ENCODE measurements at regions not wholly inside any gene's neighbourhood (a gene's known extent, or its start where the extent isn't known, plus 50 kb on each side); places are given as distances from the start of the nearest gene placed in this dataset.
"Not testable (repeated sequence)": the region's sequence is repeated elsewhere in the genome, so short reads cannot be mapped to it uniquely, and the experiment has no call there.

DNA sequence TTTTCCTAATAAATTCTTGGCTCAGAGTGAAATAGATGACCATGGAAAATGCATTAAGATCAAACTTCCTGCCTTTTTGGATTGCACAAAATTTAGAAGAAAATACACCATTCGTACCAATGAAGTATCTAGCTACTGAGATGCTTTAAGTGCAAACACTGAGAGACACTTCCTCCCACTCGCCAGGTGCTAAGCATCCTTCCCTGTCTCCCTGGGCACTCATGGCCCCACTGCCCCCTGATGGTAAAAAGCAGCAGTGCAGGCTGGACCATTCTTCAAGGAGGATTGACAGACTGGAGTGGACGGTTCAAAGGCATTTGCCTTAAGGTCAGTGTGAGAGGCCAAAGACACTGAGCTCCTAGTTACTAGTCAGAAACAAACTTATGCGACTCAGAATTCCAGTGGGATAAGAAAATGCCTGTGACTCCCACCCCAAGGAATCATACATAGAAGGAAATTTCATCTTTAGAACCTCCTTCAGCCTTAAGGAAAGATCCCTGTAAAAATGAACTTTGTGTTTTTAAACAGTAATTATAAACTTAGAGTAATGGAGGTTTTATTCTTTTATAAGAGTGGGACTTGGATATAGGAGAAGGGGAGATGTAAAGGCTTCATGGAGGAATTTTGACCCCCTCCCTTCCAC is 86.0 kb upstream of the SLC30A5 start:
- no peak for ATAC-seq
- H3K27me3 ChIP-seq, result no peaks in the 10 kb centered on the region
- no peaks in the 10 kb centered on the region for H3K36me3 ChIP-seq
- H3K4me1 ChIP-seq, result no peaks in the 10 kb centered on the region
- H3K9me3 ChIP-seq, result no peaks in the 10 kb centered on the region
- H3K4me3 ChIP-seq, result no peak overlapping the region
- 26% methylated on average over 4 of the region's 4 CpGs; no CpG with 5 or more reads in 1 of the 2 donors for WGBS, 2 donors (ENCODE audit: low coverage in 1 of 2)
- no peak overlapping the region for H3K27ac ChIP-seq
- TF ChIP-seq POLR2AphosphoS5 (IDR thresholded peaks at IDR 0.05) (no peak), POLR2A (IDR thresholded peaks at IDR 0.05) (no peak), CTCF (IDR thresholded peaks at IDR 0.05) (peak; percentile 51 to 69 (median 54)), EP300 (IDR thresholded peaks at IDR 0.05) (no peak)

DNA sequence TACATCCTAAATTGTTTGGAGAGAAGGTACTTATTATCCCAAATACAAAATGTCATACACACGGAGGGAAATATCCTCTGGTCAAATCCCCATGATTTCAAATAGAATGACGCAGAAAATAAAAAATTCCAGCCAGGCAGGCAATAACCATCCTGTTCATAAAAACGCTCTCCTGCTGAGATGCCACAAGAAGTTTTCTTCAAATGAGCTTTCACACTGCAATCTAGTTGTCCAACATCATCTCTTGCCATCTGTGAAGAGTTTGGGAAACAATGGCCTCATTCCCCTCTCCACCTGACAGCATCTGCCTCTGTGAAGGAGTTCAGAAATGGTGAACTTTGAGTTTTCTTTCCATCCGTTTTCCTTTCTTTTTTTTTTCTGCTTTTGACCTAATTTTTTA is 83.3 kb upstream of the SLC30A5 start:
- no peak for ATAC-seq
- no peaks in the 10 kb centered on the region for H3K36me3 ChIP-seq
- TF ChIP-seq EP300 (IDR thresholded peaks at IDR 0.05), result no peak
- TF ChIP-seq CTCF (IDR thresholded peaks at IDR 0.05), result no peak
- TF ChIP-seq POLR2A (IDR thresholded peaks at IDR 0.05), result no peak
- no peak for TF ChIP-seq POLR2AphosphoS5 (IDR thresholded peaks at IDR 0.05)
- H3K27ac ChIP-seq, result no peak overlapping the region
- no peaks in the 10 kb centered on the region for H3K4me1 ChIP-seq
- H3K4me3 ChIP-seq, result no peak overlapping the region
- H3K27me3 ChIP-seq, result no peaks in the 10 kb centered on the region
- H3K9me3 ChIP-seq, result no peaks in the 10 kb centered on the region
- 73% methylated on average over 4 of the region's 4 CpGs for WGBS, 2 donors (ENCODE audit: low coverage in 1 of 2)

DNA sequence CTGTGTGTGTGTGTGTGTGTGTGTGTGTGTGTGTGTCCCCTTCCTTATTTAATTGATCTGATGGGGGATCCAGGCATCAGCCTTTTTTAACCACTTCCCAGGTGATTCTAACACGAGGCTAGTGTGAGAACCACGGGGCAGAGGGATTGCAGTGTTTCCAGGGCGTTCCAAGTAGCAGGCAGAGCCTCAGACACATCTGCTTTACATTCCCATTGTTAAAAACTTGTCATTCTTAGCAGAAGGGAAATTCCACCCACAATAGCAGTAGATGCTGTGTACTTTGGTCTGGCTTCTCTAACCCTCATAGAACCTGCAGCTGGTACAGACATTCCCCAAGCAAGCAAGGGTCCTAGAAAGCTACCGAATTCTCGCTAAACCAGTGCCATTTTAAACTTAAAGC is 81.9 kb upstream of the SLC30A5 start:
- no peaks in the 10 kb centered on the region for H3K9me3 ChIP-seq
- H3K4me3 ChIP-seq, result no peak overlapping the region
- TF ChIP-seq POLR2AphosphoS5 (IDR thresholded peaks at IDR 0.05) (no peak), CTCF (IDR thresholded peaks at IDR 0.05) (no peak), POLR2A (IDR thresholded peaks at IDR 0.05) (no peak), EP300 (IDR thresholded peaks at IDR 0.05) (no peak)
- no peaks in the 10 kb centered on the region for H3K27me3 ChIP-seq
- WGBS, 2 donors (ENCODE audit: low coverage in 1 of 2), result 78 to 83% methylated on average over 2 to 4 of the region's 5 CpGs
- H3K36me3 ChIP-seq, result no peaks in the 10 kb centered on the region
- no peaks in the 10 kb centered on the region for H3K4me1 ChIP-seq
- no peak overlapping the region for H3K27ac ChIP-seq
- no peak for ATAC-seq

GRCh38 chr5:69013481-69013880 is 80.3 kb upstream of the SLC30A5 start:
- TF ChIP-seq POLR2AphosphoS5 (IDR thresholded peaks at IDR 0.05), result no peak
- TF ChIP-seq POLR2A (IDR thresholded peaks at IDR 0.05), result no peak
- TF ChIP-seq EP300 (IDR thresholded peaks at IDR 0.05), result no peak
- no peak for TF ChIP-seq CTCF (IDR thresholded peaks at IDR 0.05)
- WGBS, 2 donors (ENCODE audit: low coverage in 1 of 2), result 92 to 96% methylated on average over 2 of the region's 2 CpGs
- no peaks in the 10 kb centered on the region for H3K36me3 ChIP-seq
- no peak for ATAC-seq
- H3K27ac ChIP-seq, result no peak overlapping the region
- H3K9me3 ChIP-seq, result no peaks in the 10 kb centered on the region
- no peak overlapping the region for H3K4me3 ChIP-seq
- H3K4me1 ChIP-seq, result no peaks in the 10 kb centered on the region
- H3K27me3 ChIP-seq, result no peaks in the 10 kb centered on the region

DNA sequence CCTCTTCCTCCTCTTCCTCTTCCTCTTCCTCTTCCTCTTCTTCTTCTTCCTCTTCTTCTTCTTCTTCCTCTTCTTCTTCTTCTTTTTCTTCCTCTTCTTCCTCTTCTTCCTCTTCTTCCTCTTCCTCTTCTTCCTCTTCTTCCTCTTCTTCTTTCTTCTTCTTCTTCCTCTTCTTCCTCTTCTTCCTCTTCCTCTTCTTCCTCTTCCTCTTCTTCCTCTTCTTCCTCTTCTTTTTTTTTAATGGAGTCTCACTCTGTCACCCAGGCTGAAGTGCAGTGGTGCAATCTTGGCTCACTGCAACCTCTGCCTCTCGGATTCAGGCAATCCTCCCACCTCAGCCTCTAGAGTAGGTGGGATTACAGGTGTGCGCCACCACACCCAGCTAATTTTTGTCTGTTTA is 79.8 kb upstream of the SLC30A5 start:
- not testable (repeated sequence) for H3K4me1 ChIP-seq, ATAC-seq, H3K4me3 ChIP-seq, H3K27me3 ChIP-seq, H3K36me3 ChIP-seq, H3K27ac ChIP-seq, H3K9me3 ChIP-seq
- WGBS, 2 donors (ENCODE audit: low coverage in 1 of 2), result 100% methylated on average over 2 of the region's 2 CpGs; no CpG with 5 or more reads in 1 of the 2 donors

All from gastroesophageal sphincter (tissue), 4 donors.